IMR-90 (cell line): ENCODE measurements at regions not wholly inside any gene's neighbourhood (a gene's known extent, or its start where the extent isn't known, plus 50 kb on each side); places are given as distances from the start of the nearest gene placed in this dataset.

Source experiments
- ATAC-seq: fragments of 200-7000 bp; cut with Tn5 transposase; 2 replicates; pipeline ENCODE4 v1.9.1; 2020; ENCODE audit warnings: low read depth, mild to moderate bottlenecking, moderate library complexity
- BruUV-seq: library from RNA; stranded (reverse); fragments of 400-500 nt; replicated peaks from 2 replicates; lab custom pipeline; 2021; lab: Mats Ljungman, UMichigan
- CTCF ChIA-PET: fragments of 300-600 bp; formaldehyde crosslinking; extraction: SDS; loops from one replicate; lab custom pipeline; 2021; ENCODE audit warnings: antibody characterized with exemption; lab: Yijun Ruan, JAX
- POLR2A ChIA-PET: fragments of 300-600 bp; sonication (Branson Sonifier 250); formaldehyde crosslinking; loops from one replicate; lab custom pipeline; 2022; ENCODE audit warnings: antibody characterized with exemption; ENCODE audit not compliant: unreplicated experiment; lab: Charles Lee
- DNase-seq: peaks from one replicate; pipeline ENCODE4 v3.0.0; 2013
- H2AFZ ChIP-seq: replicated peaks from 2 replicates; pipeline ENCODE3; 2013; ENCODE audit warnings: low read length, mild to moderate bottlenecking; ENCODE audit not compliant: poor library complexity
- H2AK5ac ChIP-seq: 2 replicates; pipeline ENCODE4 v1.6.1; 2013; ENCODE audit warnings: low read depth, low read length, inconsistent platforms
- H2AK9ac ChIP-seq: replicated peaks from 2 replicates; pipeline ENCODE3; 2013; ENCODE audit warnings: mild to moderate bottlenecking, low read depth, low read length, moderate library complexity; ENCODE audit not compliant: poor library complexity
- H2BK120ac ChIP-seq: 2 replicates; pipeline ENCODE4 v1.6.1; 2013; ENCODE audit warnings: low read depth, low read length, inconsistent platforms
- H2BK15ac ChIP-seq: 3 replicates; pipeline ENCODE4 v1.6.1; 2013; ENCODE audit warnings: low read depth, low read length, inconsistent platforms
- H2BK20ac ChIP-seq: 2 replicates; pipeline ENCODE4 v1.6.1; 2013; ENCODE audit warnings: low read depth, mild to moderate bottlenecking, inconsistent platforms, low read length, moderate library complexity
- H2BK5ac ChIP-seq: 2 replicates; pipeline ENCODE4 v1.6.1; 2013; ENCODE audit warnings: mild to moderate bottlenecking, low read depth, low read length, inconsistent platforms; ENCODE audit not compliant: poor library complexity, severe bottlenecking
- H3K14ac ChIP-seq: replicated peaks from 2 replicates; pipeline ENCODE4 v1.6.1; 2013; ENCODE audit warnings: low read depth, low read length, inconsistent platforms
- H3K18ac ChIP-seq: 2 replicates; pipeline ENCODE4 v1.6.1; 2013; ENCODE audit warnings: low read depth, low read length, control low read depth
- H3K23ac ChIP-seq: 2 replicates; pipeline ENCODE4 v1.6.1; 2013; ENCODE audit warnings: low read depth, low read length, inconsistent platforms
- H3K27ac ChIP-seq: 2 replicates; pipeline ENCODE4 v1.5.1; 2013; ENCODE audit warnings: mild to moderate bottlenecking, control low read depth, low read length; ENCODE audit not compliant: insufficient read depth
- H3K27me3 ChIP-seq: 2 replicates; pipeline ENCODE4 v1.6.1; 2013; ENCODE audit warnings: low read length; ENCODE audit not compliant: control insufficient read depth, insufficient read depth
- H3K36me3 ChIP-seq: 2 replicates; pipeline ENCODE4 v1.6.1; 2013; ENCODE audit warnings: low read length, mixed read lengths; ENCODE audit not compliant: control insufficient read depth, insufficient read depth
- H3K4ac ChIP-seq: 2 replicates; pipeline ENCODE4 v1.6.1; 2013; ENCODE audit warnings: low read depth, low read length, inconsistent platforms
- H3K4me1 ChIP-seq: 2 replicates; pipeline ENCODE4 v1.6.1; 2013; ENCODE audit warnings: low read length, mixed read lengths; ENCODE audit not compliant: control insufficient read depth, insufficient read depth
- H3K4me2 ChIP-seq: 2 replicates; pipeline ENCODE4 v1.6.1; 2013; ENCODE audit warnings: low read depth, mild to moderate bottlenecking, control low read depth, low read length, moderate library complexity
- H3K4me3 ChIP-seq: 2 replicates; pipeline ENCODE4 v1.5.1; 2013; ENCODE audit warnings: low read depth, mild to moderate bottlenecking, control low read depth, low read length, moderate library complexity; ENCODE audit not compliant: insufficient read depth
- H3K56ac ChIP-seq: 2 replicates; pipeline ENCODE4 v1.6.1; 2013; ENCODE audit warnings: low read length, inconsistent platforms; ENCODE audit not compliant: insufficient read depth; ENCODE audit errors: extremely low read depth
- H3K79me1 ChIP-seq, 2 experiments: 2 replicates each; pipeline ENCODE4 v1.6.1; 2013; ENCODE audit warnings: low read length in 2 of 2, inconsistent platforms in 1 of 2, low read depth in 1 of 2
- H3K9ac ChIP-seq: 2 replicates; pipeline ENCODE4 v1.6.1; 2013; ENCODE audit warnings: low read depth, low read length, control low read depth
- H3K9me1 ChIP-seq: 2 replicates; pipeline ENCODE4 v1.6.1; 2013; ENCODE audit warnings: low read length, inconsistent platforms; ENCODE audit not compliant: insufficient read depth
- H3K9me3 ChIP-seq: 2 replicates; pipeline ENCODE4 v1.6.1; 2013; ENCODE audit warnings: low read length; ENCODE audit not compliant: control insufficient read depth, insufficient read depth
- H4K20me1 ChIP-seq: 2 replicates; pipeline ENCODE4 v1.6.1; 2013; ENCODE audit warnings: low read length, inconsistent platforms; ENCODE audit not compliant: insufficient read depth
- H4K5ac ChIP-seq: 2 replicates; pipeline ENCODE4 v1.6.1; 2013; ENCODE audit warnings: mild to moderate bottlenecking, low read depth, low read length, control low read depth
- H4K8ac ChIP-seq, 2 experiments: 2 replicates each; pipeline ENCODE4 v1.6.1; 2013; ENCODE audit warnings: low read depth in 2 of 2, low read length in 2 of 2, control low read depth in 1 of 2, inconsistent platforms in 1 of 2
- H4K91ac ChIP-seq: 2 replicates; pipeline ENCODE4 v1.6.1; 2013; ENCODE audit warnings: low read depth, low read length, inconsistent platforms; ENCODE audit not compliant: insufficient read depth
- BHLHE40 ChIP-seq: fragments of 150-350 bp; IDR thresholded peaks from 2 replicates; pipeline ENCODE4 v1.6.1; 2016; ENCODE audit warnings: mild to moderate bottlenecking, low read depth, low read length
- CTCF ChIP-seq: conservative IDR thresholded peaks from 2 replicates; pipeline ENCODE4 v1.5.1; 2012; ENCODE audit warnings: mild to moderate bottlenecking, low read depth, low read length, improper control_type of control experiment
- FOS ChIP-seq: fragments of 150-350 bp; IDR thresholded peaks from 2 replicates; pipeline ENCODE4 v1.6.1; 2016; ENCODE audit warnings: low read depth, low read length
- MAZ ChIP-seq: IDR thresholded peaks from 2 replicates; pipeline ENCODE4 v1.6.1; 2012; ENCODE audit warnings: low read depth, mild to moderate bottlenecking, low read length, improper control_type of control experiment, moderate library complexity, borderline replicate concordance
- RAD21 ChIP-seq: IDR thresholded peaks from 2 replicates; pipeline ENCODE4 v1.6.1; 2012; ENCODE audit warnings: low read length, improper control_type of control experiment
- RCOR1 ChIP-seq: IDR thresholded peaks from 2 replicates; pipeline ENCODE4 v1.6.1; 2012; ENCODE audit warnings: mild to moderate bottlenecking, low read length, improper control_type of control experiment; ENCODE audit not compliant: insufficient replicate concordance
- RFX5 ChIP-seq: IDR thresholded peaks from 2 replicates; pipeline ENCODE4 v1.8.0; 2012; ENCODE audit warnings: low read depth, mild to moderate bottlenecking, low read length, moderate library complexity
- whole genome bisulfite sequencing, 2 experiments: methylation state at CpG; one replicate each; pipeline versions ENCODE4 v1.1.5 to v1.1.7; 2013; ENCODE audit warnings: missing lambda C conversion rate in 2 of 2; ENCODE audit not compliant: insufficient read length in 1 of 2; ENCODE audit errors: extremely low coverage in 2 of 2; 5-methylcytosine and 5-hydroxymethylcytosine counted together
- dilution Hi-C: fragments of 300-500 bp; cut with HindIII; formaldehyde crosslinking; loops from one replicate; pipeline ENCODE4 v1.14.3; 2018; ENCODE audit warnings: low sequenced_read_pairs; ENCODE audit not compliant: unreplicated experiment
- in situ Hi-C: fragments of 300-500 bp; cut with MboI; formaldehyde crosslinking; loops from 3 replicates; pipeline ENCODE4 v1.14.3; 2019; ENCODE audit warnings: low sequenced_read_pairs, inconsistent platforms, mixed read lengths
- intact Hi-C: fragments of 100-400 bp; cut with micrococcal nuclease; formaldehyde crosslinking; loops from 2 replicates; pipeline ENCODE4 v1.10.0; 2022

GRCh38 chr15:53133255-53133850, 343.2 kb upstream of the ONECUT1 start:
- no peak overlapping the region for H4K5ac ChIP-seq
- H3K18ac ChIP-seq: no peak overlapping the region
- H2BK20ac ChIP-seq: no peak overlapping the region
- POLR2A ChIA-PET: no interaction called here
- no peak overlapping the region for H3K14ac ChIP-seq
- H4K91ac ChIP-seq: no peak overlapping the region
- dilution Hi-C loops: no loop called here
- H3K27me3 ChIP-seq: no peaks in the 10 kb centered on the region
- H3K27ac ChIP-seq: no peak overlapping the region
- H3K9me3 ChIP-seq: peaks cover 17% of the 10 kb centered on the region
- no peak overlapping the region for H2AFZ ChIP-seq
- H3K9me1 ChIP-seq: no peaks in the 10 kb centered on the region
- H3K4ac ChIP-seq: no peak overlapping the region
- no peaks in the 10 kb centered on the region for H3K4me1 ChIP-seq
- H3K4me2 ChIP-seq: no peak overlapping the region
- no peak overlapping the region for H3K4me3 ChIP-seq
- no peak overlapping the region for H3K23ac ChIP-seq
- no peak overlapping the region for H2BK5ac ChIP-seq
- DNase-seq: no peak
- TF ChIP-seq FOS (no peak), BHLHE40 (no peak), MAZ (no peak), RFX5 (no peak), RAD21 (no peak), RCOR1 (no peak), CTCF (no peak)
- no peak overlapping the region for H2AK5ac ChIP-seq
- no peak for ATAC-seq
- CTCF ChIA-PET: no interaction called here
- H2BK15ac ChIP-seq: no peak overlapping the region
- intact Hi-C loops: no loop called here
- no peak overlapping the region for H4K8ac ChIP-seq
- H3K56ac ChIP-seq: no peak overlapping the region
- no peaks in the 10 kb centered on the region for H3K36me3 ChIP-seq
- no peak overlapping the region for H3K9ac ChIP-seq
- WGBS, 2 experiments: 20% methylated on average over 1 of the region's 6 CpGs; no CpG with 5 or more reads in 1 of the 2 experiments
- in situ Hi-C loops: no loop called here
- H2BK120ac ChIP-seq: no peak overlapping the region
- H2AK9ac ChIP-seq: no peak overlapping the region
- H3K79me1 ChIP-seq: no peaks in the 10 kb centered on the region
- H4K20me1 ChIP-seq: no peaks in the 10 kb centered on the region
- no TSS peak for BruUV-seq
